Right lobe of liver (tissue), 4 donors: ENCODE measurements at regions not wholly inside any gene's neighbourhood (a gene's known extent, or its start where the extent isn't known, plus 50 kb on each side); places are given as distances from the start of the nearest gene placed in this dataset.

Experiments
- POLR2A ChIP-seq: fragments of 450-650 bp; IDR thresholded peaks from one replicate; pipeline ENCODE4 v1.6.1; 2017; ENCODE audit warnings: antibody characterized with exemption, mild to moderate bottlenecking
- TF ChIP-seq, protein P1 (sequence below), 4 donors: fragments of 200-600 bp in 3 of 4; fragments of 450-650 bp in 1 of 4; IDR thresholded peaks; one replicate each; pipeline versions ENCODE4 v1.5.1 to v1.8.0; 2016 to 2022; ENCODE audit warnings: antibody characterized with exemption in 4 of 4, mild to moderate bottlenecking in 2 of 4
- donor health status: DM: no; HTN: no; CAD: no.
- donor health status: DM: no; HTN: no; CAD: no.
- donor health status: DM: no; HTN: yes; CAD: no.

DNA sequence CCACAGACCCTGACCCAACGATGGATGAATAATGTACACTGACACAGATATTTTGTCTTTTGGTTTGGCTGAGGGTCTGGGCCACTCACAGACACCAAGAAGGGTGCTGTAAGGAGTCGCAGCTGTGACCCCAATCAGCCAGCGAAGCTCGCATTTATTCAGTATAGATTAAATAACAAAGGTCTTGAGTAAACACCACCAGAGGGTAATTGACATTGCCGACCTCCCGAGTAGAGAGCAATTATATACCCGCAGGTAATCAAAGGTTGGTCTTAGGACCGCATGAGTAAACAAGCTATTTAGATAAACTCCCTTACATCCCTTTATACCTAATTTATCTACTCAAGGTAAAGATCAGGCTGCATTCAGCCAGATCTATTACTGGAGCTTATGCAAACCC, 297.1 kb downstream of the ADAM29 start:
- TF ChIP-seq, protein P1, sequence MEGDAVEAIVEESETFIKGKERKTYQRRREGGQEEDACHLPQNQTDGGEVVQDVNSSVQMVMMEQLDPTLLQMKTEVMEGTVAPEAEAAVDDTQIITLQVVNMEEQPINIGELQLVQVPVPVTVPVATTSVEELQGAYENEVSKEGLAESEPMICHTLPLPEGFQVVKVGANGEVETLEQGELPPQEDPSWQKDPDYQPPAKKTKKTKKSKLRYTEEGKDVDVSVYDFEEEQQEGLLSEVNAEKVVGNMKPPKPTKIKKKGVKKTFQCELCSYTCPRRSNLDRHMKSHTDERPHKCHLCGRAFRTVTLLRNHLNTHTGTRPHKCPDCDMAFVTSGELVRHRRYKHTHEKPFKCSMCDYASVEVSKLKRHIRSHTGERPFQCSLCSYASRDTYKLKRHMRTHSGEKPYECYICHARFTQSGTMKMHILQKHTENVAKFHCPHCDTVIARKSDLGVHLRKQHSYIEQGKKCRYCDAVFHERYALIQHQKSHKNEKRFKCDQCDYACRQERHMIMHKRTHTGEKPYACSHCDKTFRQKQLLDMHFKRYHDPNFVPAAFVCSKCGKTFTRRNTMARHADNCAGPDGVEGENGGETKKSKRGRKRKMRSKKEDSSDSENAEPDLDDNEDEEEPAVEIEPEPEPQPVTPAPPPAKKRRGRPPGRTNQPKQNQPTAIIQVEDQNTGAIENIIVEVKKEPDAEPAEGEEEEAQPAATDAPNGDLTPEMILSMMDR (IDR thresholded peaks at IDR 0.05) = no peak
- TF ChIP-seq POLR2A = no peak
